KMS-11 (cell line): ENCODE measurements at regions not wholly inside any gene's neighbourhood (a gene's known extent, or its start where the extent isn't known, plus 50 kb on each side); places are given as distances from the start of the nearest gene placed in this dataset.

Experiments
- H2AFZ ChIP-seq: fragments of 200-600 bp; sonication (generic); 2 replicates; pipeline ENCODE4 v1.6.1; 2016; ENCODE audit warnings: antibody characterized with exemption, mixed run types, low read depth
- H3K27ac ChIP-seq: fragments of 200-600 bp; sonication (generic); 2 replicates; pipeline ENCODE4 v1.6.1; 2016; ENCODE audit warnings: mild to moderate bottlenecking, mixed run types
- H3K27me3 ChIP-seq: fragments of 200-600 bp; sonication (generic); 2 replicates; pipeline ENCODE4 v1.6.1; 2017; ENCODE audit warnings: mild to moderate bottlenecking, low read depth, mixed run types, moderate library complexity; ENCODE audit not compliant: insufficient read depth
- H3K36me3 ChIP-seq: fragments of 200-600 bp; sonication (generic); 2 replicates; pipeline ENCODE4 v1.6.1; 2017; ENCODE audit warnings: mild to moderate bottlenecking, mixed run types; ENCODE audit not compliant: insufficient read depth
- H3K4me1 ChIP-seq: fragments of 200-600 bp; sonication (generic); 2 replicates; pipeline ENCODE4 v1.6.1; 2016; ENCODE audit warnings: mild to moderate bottlenecking, low read depth, mixed run types; ENCODE audit not compliant: poor library complexity, severe bottlenecking
- H3K4me2 ChIP-seq: fragments of 200-600 bp; sonication (generic); 2 replicates; pipeline ENCODE4 v1.7.0; 2016; ENCODE audit warnings: mild to moderate bottlenecking, mixed run types
- H3K4me3 ChIP-seq: fragments of 200-600 bp; sonication (generic); IDR thresholded peaks from 2 replicates; pipeline ENCODE4 v1.6.1; 2017; ENCODE audit warnings: low read depth, low read length, mixed read lengths; ENCODE audit not compliant: insufficient read depth
- H3K79me2 ChIP-seq: fragments of 200-600 bp; sonication (generic); 2 replicates; pipeline ENCODE4 v1.6.1; 2016; ENCODE audit warnings: low read depth, mixed run types; ENCODE audit not compliant: insufficient read depth
- H3K9ac ChIP-seq: fragments of 200-600 bp; sonication (generic); 2 replicates; pipeline ENCODE4 v1.6.1; 2016; ENCODE audit warnings: mild to moderate bottlenecking, mixed run types
- H4K20me1 ChIP-seq: fragments of 200-600 bp; sonication (generic); 2 replicates; pipeline ENCODE4 v1.6.1; 2016; ENCODE audit warnings: mild to moderate bottlenecking, mixed run types; ENCODE audit not compliant: insufficient read depth
- CTCF ChIP-seq: fragments of 200-600 bp; sonication (generic); conservative IDR thresholded peaks from 2 replicates; pipeline ENCODE4 v1.6.1; 2017; ENCODE audit warnings: low read depth, mild to moderate bottlenecking, antibody characterized with exemption, low read length, moderate library complexity, mixed read lengths

GRCh38 chr16:51431517-51432241 is 280.6 kb upstream of the SALL1 start:
- TF ChIP-seq CTCF: no peak
- Histone ChIP-seq H2AFZ (no peak overlapping the region), H3K9ac (no peak overlapping the region), H3K27me3 (no peaks in the 10 kb centered on the region), H3K27ac (no peak overlapping the region), H3K4me2 (no peak overlapping the region), H4K20me1 (no peaks in the 10 kb centered on the region), H3K4me1 (no peaks in the 10 kb centered on the region), H3K79me2 (no peaks in the 10 kb centered on the region), H3K4me3 (no peak overlapping the region), H3K36me3 (no peaks in the 10 kb centered on the region)

GRCh38 chr16:51430716-51431369 is 279.8 kb upstream of the SALL1 start:
- no peak overlapping the region for H2AFZ ChIP-seq
- no peak overlapping the region for H3K4me3 ChIP-seq
- no peaks in the 10 kb centered on the region for H3K36me3 ChIP-seq
- no peak overlapping the region for H3K9ac ChIP-seq
- H4K20me1 ChIP-seq: no peaks in the 10 kb centered on the region
- H3K27me3 ChIP-seq: no peaks in the 10 kb centered on the region
- no peak for TF ChIP-seq CTCF
- no peak overlapping the region for H3K27ac ChIP-seq
- H3K4me1 ChIP-seq: no peaks in the 10 kb centered on the region
- H3K79me2 ChIP-seq: no peaks in the 10 kb centered on the region
- no peak overlapping the region for H3K4me2 ChIP-seq

- H3K4me3 ChIP-seq: no peak overlapping the region
- H3K36me3 ChIP-seq: no peaks in the 10 kb centered on the region
- no peaks in the 10 kb centered on the region for H3K79me2 ChIP-seq
- H2AFZ ChIP-seq: no peak overlapping the region
- no peaks in the 10 kb centered on the region for H3K27me3 ChIP-seq
- no peak for TF ChIP-seq CTCF
- no peaks in the 10 kb centered on the region for H4K20me1 ChIP-seq
- no peak overlapping the region for H3K9ac ChIP-seq
- H3K4me1 ChIP-seq: no peaks in the 10 kb centered on the region
- no peak overlapping the region for H3K27ac ChIP-seq
- no peak overlapping the region for H3K4me2 ChIP-seq
Observed at GRCh38 chr16:51429041-51429440, 278.0 kb upstream of the SALL1 start.

GRCh38 chr16:51427085-51427484 is 276.0 kb upstream of the SALL1 start:
- no peak for TF ChIP-seq CTCF
- no peaks in the 10 kb centered on the region for H3K79me2 ChIP-seq
- H3K4me2 ChIP-seq: no peak overlapping the region
- no peaks in the 10 kb centered on the region for H4K20me1 ChIP-seq
- H3K4me1 ChIP-seq: no peaks in the 10 kb centered on the region
- H3K27me3 ChIP-seq: no peaks in the 10 kb centered on the region
- H3K9ac ChIP-seq: no peak overlapping the region
- no peaks in the 10 kb centered on the region for H3K36me3 ChIP-seq
- no peak overlapping the region for H2AFZ ChIP-seq
- no peak overlapping the region for H3K4me3 ChIP-seq
- H3K27ac ChIP-seq: no peak overlapping the region
